ENCODE measurements at regions not wholly inside any gene's neighbourhood (a gene's known extent, or its start where the extent isn't known, plus 50 kb on each side); places are given as distances from the start of the nearest gene placed in this dataset.

- DNase-seq: no peak
Measured at GRCh38 chr2:34012715-34013302, 413.7 kb upstream of the FAM98A start.

- no peak for DNase-seq
Measured at GRCh38 chr2:34011684-34012083, 412.6 kb upstream of the FAM98A start.

- DNase-seq: no peak
Measured at GRCh38 chr2:34005901-34006300, 406.8 kb upstream of the FAM98A start.

- no peak for DNase-seq
Measured at GRCh38 chr2:34004936-34005335, 405.8 kb upstream of the FAM98A start.

- DNase-seq: no peak
Measured at GRCh38 chr2:34003795-34004194, 404.7 kb upstream of the FAM98A start.

GRCh38 chr2:34001557-34001956 lies 402.5 kb upstream of the FAM98A start:
- DNase-seq: no peak

- DNase-seq: no peak
Measured at GRCh38 chr2:33984131-33984530, 385.0 kb upstream of the FAM98A start.

GRCh38 chr2:33978471-33978870 lies 379.4 kb upstream of the FAM98A start:
- DNase-seq: no peak

GRCh38 chr2:33975498-33975897 lies 376.4 kb upstream of the FAM98A start:
- no peak for DNase-seq

- no peak for DNase-seq
Measured at GRCh38 chr2:33967103-33967502, 368.0 kb upstream of the FAM98A start.

- no peak for DNase-seq
Measured at GRCh38 chr2:33958591-33958990, 359.5 kb upstream of the FAM98A start.

GRCh38 chr2:33949371-33949770 lies 350.3 kb upstream of the FAM98A start:
- no peak for DNase-seq

- DNase-seq: no peak
Measured at GRCh38 chr2:33946193-33946592, 347.1 kb upstream of the FAM98A start.

GRCh38 chr2:33933203-33933602 lies 334.1 kb upstream of the FAM98A start:
- DNase-seq: no peak

- DNase-seq: no peak
Measured at GRCh38 chr2:33931164-33931563, 332.1 kb upstream of the FAM98A start.

- no peak for DNase-seq
Measured at GRCh38 chr2:33929467-33929866, 330.4 kb upstream of the FAM98A start.

GRCh38 chr2:33927756-33928155 lies 328.7 kb upstream of the FAM98A start:
- no peak for DNase-seq

GRCh38 chr2:33925311-33925710 lies 326.2 kb upstream of the FAM98A start:
- no peak for DNase-seq

- no peak for DNase-seq
Measured at GRCh38 chr2:33924586-33925169, 325.6 kb upstream of the FAM98A start.

GRCh38 chr2:33917252-33917651 lies 318.2 kb upstream of the FAM98A start:
- no peak for DNase-seq

GRCh38 chr2:33913071-33913616 lies 314.0 kb upstream of the FAM98A start:
- DNase-seq: no peak

GRCh38 chr2:33911327-33911726 lies 312.2 kb upstream of the FAM98A start:
- no peak for DNase-seq

GRCh38 chr2:33909945-33910695 lies 311.0 kb upstream of the FAM98A start:
- DNase-seq: no peak

GRCh38 chr2:33907866-33908265 lies 308.8 kb upstream of the FAM98A start:
- DNase-seq: no peak

Measured in NCI-H2227 treated with DMSO at 0.1 percent for 48 hours (cell line).